ENCODE measurements at regions not wholly inside any gene's neighbourhood (a gene's known extent, or its start where the extent isn't known, plus 50 kb on each side); places are given as distances from the start of the nearest gene placed in this dataset.

- POLR2A ChIA-PET: no interaction called here
- H3K36me3 Mint-ChIP-seq: peaks cover 5% of the 10 kb centered on the region; the same call in 1 of the 2 replicates
- TF ChIP-seq SOX15 (CRISPR knock-in tag; IDR thresholded peaks at IDR 0.05): no peak
- no peak for TF ChIP-seq ESRRA (CRISPR knock-in tag; IDR thresholded peaks at IDR 0.05; ENCODE audit: borderline replicate concordance)
- TF ChIP-seq ZNF396 (CRISPR knock-in tag; IDR thresholded peaks at IDR 0.05; ENCODE audit: borderline replicate concordance): no peak
- TF ChIP-seq AFF4 (CRISPR knock-in tag; IDR thresholded peaks at IDR 0.05; ENCODE audit: borderline replicate concordance): no peak
- TF ChIP-seq FOXP1 (CRISPR knock-in tag; IDR thresholded peaks at IDR 0.05; ENCODE audit: borderline replicate concordance): no peak
- TF ChIP-seq EMX1 (CRISPR knock-in tag; IDR thresholded peaks at IDR 0.05): no peak
- no peak for TF ChIP-seq MYBL2 (CRISPR knock-in tag; IDR thresholded peaks at IDR 0.05)
- TF ChIP-seq TEAD4 (CRISPR knock-in tag; IDR thresholded peaks at IDR 0.05): no peak
- no peak for TF ChIP-seq SMAD4 (CRISPR knock-in tag; IDR thresholded peaks at IDR 0.05)
- no peak for TF ChIP-seq CBFB (CRISPR knock-in tag; IDR thresholded peaks at IDR 0.05; ENCODE audit: low read depth)
- no peak for TF ChIP-seq ARID4B (CRISPR knock-in tag; IDR thresholded peaks at IDR 0.05; ENCODE audit: borderline replicate concordance)
- no peak for TF ChIP-seq ATF6 (CRISPR knock-in tag; IDR thresholded peaks at IDR 0.05)
- TF ChIP-seq NR3C1 (CRISPR knock-in tag; conservative IDR thresholded peaks at IDR 0.05; ENCODE audit: low read depth): no peak
- TF ChIP-seq ZNF232 (CRISPR knock-in tag; IDR thresholded peaks at IDR 0.05): no peak
- TF ChIP-seq ELF4 (CRISPR knock-in tag; IDR thresholded peaks at IDR 0.05; ENCODE audit: low read depth): no peak
- no peak for TF ChIP-seq CDX4 (CRISPR knock-in tag; IDR thresholded peaks at IDR 0.05; ENCODE audit: borderline replicate concordance)
- no peak for TF ChIP-seq ERG (CRISPR knock-in tag; IDR thresholded peaks at IDR 0.05)
- TF ChIP-seq E2F5 (CRISPR knock-in tag; IDR thresholded peaks at IDR 0.05): no peak
- no peak for TF ChIP-seq ZNF532 (CRISPR knock-in tag; IDR thresholded peaks at IDR 0.05; ENCODE audit: borderline replicate concordance)
- no peaks in the 10 kb centered on the region for H3K4me1 Mint-ChIP-seq
- H3K27me3 Mint-ChIP-seq (ENCODE audit: low read depth): no peaks in the 10 kb centered on the region
- DNase-seq (ENCODE audit: low spot score) (no peak), ATAC-seq (no peak)
- CTCF ChIA-PET: no interaction called here
- no peak overlapping the region for H3K4me3 Mint-ChIP-seq
- H3K9me3 Mint-ChIP-seq: peaks cover 16% of the 10 kb centered on the region
- no peak overlapping the region for H3K27ac Mint-ChIP-seq
Measured at GRCh38 chr4:160257318-160257717, 1154.4 kb downstream of the RAPGEF2 start.

Measured in WTC11 (cell line).